ENCODE measurements at regions not wholly inside any gene's neighbourhood (a gene's known extent, or its start where the extent isn't known, plus 50 kb on each side); places are given as distances from the start of the nearest gene placed in this dataset.
"Not testable (repeated sequence)": the region's sequence is repeated elsewhere in the genome, so short reads cannot be mapped to it uniquely, and the experiment has no call there.

DNA sequence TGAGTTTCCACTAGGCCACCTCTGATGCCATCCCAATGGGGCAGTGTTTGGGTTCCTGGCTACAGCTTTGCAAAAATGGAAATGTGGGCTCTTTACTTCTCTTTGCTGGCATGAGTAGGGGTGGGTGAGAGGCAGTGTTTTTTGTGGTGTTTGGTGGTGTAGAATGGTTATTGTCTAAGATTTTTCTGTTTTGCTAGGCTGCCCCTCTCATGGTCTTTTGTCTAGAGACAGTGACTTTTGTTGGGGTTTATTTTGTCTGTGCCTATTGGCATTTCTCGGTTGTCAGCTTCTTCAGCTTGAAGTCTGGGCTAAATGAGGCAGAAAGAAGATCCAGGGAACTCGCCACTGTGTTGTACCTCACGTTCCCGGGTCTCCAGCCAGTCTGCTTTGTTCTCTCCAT, 112.1 kb downstream of the CENPF start:
- DNase-seq (ENCODE audit: low read depth in 2 of 2) = no peak

DNA sequence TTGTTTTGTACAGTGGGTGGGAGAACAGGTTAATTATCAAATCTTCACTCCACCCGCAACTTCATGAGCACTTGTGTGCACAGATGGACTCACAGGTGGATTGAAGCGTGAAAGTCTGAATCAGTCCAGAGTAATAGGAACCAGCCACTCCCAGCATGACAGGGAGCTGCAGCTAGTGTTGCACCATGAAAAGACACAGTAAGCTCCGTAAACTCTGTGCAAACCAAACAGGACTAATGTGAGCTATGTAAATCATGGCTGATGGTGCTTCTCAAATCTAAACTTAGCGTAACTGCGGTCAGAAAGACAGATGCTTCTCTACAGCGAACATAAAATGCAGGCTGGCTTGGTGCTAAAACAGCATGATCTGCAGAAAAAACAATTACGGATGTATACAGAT, 114.4 kb downstream of the CENPF start:
- no peak for DNase-seq (ENCODE audit: low read depth in 2 of 2)

DNA sequence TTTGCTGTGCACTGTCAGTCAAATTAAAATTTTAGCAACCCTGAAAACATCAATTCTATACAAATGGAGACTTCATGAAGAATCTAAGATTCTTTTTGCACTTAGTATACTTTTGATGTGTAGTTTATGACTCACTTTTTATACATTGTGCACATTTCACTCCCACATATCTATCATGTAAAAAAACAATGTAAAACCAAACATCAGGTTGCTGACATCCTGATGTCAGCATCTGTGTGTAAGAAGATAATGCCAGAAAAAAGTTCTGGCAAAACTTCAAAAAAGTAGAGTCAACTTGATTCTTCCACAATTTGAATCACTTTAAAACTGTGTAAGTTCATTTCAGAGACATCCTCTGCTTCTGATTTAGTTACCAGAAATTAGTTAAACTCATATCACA, 115.7 kb downstream of the CENPF start:
- no peak for DNase-seq (ENCODE audit: low read depth in 2 of 2)

- DNase-seq (ENCODE audit: low read depth in 2 of 2) = no peak
These were observed 116.2 kb downstream of the CENPF start for GRCh38 chr1:214719207-214719606.

DNA sequence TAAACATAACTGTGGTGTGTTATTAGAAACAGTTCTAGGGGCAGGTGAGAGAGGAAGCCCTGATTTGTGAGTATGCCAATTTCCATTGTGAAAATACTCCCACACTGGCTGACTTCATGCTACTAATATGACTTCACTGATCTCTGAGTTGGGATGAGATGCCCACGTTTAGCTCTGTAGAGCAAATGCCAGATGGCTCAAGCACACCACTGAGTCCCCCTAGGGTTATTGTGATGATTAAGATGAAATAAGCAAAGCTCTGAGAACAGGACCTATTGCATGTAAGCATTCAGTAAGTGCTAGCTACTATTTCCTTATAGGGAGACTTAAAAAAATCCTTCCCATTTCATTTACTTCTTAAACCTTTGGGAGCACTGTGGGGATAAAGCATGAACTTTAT, 117.6 kb downstream of the CENPF start:
- DNase-seq (ENCODE audit: low read depth in 2 of 2) = no peak

GRCh38 chr1:214727274-214727673, 124.3 kb downstream of the CENPF start:
- no peak for DNase-seq (ENCODE audit: low read depth in 2 of 2)

DNA sequence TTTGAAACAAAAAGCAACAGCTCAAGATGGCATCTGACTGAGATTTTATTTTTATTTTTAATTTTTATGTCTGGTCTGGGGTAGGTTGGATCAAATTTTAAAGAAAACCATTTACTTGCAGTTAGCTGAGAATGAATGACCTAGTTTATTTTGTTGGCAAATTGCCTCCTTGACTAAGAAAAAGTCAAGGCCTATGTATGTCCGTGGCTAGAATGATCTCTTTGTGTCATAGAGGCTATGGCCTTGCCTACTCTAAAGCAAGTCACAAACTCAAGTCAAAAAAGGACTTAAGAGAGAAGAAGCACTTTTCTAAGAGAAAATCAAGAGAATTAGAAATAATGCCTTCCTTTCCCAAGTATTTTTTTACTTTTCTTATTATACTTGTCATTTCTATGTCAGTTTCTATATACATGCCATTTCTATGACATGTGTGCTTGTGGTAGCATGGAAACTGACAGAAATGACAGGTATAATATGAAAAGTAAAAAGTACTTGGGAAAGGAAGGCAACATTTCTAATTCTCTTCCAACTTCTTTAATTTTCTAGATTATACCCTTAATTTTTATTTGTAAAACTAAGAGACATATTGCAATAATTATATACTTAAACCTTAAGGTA, 136.7 kb downstream of the CENPF start:
- no peak for DNase-seq (ENCODE audit: low read depth in 2 of 2)

DNA sequence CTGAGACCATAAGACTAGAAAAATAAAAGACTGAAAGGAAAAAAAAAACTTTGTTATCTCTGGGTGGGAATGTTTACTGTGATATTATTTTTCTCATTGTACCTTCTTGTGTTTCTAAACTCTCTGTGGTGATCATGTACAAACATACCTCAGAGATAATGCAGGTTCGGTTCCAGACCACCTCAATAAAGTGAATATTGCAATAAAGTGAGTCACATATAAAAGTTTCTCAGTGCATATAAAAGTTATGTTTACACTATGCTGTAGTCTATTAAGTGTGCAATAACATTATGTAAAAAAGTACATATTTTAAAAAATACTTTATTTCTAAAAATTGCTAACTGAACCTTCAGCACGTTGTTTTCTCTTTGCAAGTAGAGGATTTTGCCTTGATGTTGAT, 137.5 kb downstream of the CENPF start:
- DNase-seq (ENCODE audit: low read depth in 2 of 2) = no peak

DNA sequence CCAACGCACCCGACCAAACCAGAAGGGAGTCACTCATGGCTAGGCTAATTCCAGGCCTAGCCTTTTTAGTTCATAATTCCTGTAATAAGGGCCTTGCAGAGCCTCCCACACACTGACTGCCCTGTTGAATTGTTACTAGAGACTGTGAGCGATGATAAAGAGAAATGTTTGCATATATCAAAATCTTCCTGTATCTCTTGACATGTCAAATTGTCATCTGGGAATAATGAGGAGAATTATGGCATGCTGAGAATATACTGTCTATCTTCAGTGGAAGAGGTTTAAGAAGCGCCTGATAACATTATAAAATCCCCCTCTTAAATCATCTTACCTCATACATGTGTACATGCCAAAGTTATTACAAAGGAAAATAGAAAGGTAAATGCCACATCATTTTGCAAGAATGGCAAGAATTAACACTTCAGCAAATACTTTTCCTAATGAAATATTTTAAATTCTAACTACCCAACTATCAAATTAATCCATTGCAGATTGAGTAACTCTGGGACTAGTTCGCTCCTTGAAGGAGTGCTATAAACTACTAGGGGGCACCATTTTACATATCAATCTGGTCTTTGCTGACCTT, 144.1 kb downstream of the CENPF start:
- DNase-seq (ENCODE audit: low read depth in 2 of 2) = no peak

DNA sequence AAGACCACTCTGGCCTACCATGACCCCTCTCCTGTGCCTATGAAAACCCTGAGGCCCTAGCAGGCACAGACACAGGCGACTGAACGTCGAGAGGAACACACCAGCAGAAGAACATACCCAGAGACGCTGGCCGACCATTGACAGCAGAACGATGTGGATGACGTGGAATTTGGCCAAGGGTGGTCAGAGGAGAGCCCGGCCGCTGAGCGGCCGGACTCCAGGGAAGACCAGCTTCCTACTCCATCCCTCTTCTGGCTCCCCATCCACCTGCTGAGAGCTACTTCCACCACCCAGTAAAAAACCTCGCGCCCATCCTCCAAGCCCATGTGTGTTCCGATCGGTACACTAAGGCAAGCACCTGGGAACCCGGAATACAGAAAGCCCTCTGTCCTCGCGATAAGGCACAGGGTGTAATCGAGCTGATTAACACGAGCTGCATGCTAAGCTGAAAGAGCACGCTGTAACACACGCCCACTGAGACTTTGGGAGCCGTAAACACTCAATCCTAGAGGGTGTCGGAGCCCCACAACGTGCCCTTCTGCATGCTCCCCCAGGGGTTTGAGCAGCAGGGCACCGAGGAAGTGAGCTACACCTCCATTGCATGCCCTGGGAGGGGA, 150.3 kb downstream of the CENPF start:
- DNase-seq (ENCODE audit: low read depth in 2 of 2) = no peak

DNA sequence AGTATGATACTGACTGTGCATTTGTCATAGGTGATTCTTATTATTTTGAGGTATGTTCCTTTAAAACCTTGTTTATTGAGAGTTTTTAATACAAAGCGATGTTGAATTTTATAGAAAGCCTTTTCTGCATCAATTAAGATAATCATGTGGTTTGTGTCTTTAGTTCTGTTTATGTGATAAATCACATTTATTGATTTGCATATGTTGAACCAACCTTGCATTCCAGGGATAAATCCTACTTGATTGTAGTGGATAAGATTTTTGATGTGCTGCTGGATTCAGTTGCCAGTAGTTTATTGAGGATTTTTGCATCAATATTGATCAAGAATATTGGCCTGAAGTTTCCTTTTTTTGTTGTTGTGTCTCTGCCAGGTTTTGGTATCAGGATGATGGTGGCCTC, 158.0 kb downstream of the CENPF start:
- DNase-seq (ENCODE audit: low read depth in 2 of 2) = no peak

DNA sequence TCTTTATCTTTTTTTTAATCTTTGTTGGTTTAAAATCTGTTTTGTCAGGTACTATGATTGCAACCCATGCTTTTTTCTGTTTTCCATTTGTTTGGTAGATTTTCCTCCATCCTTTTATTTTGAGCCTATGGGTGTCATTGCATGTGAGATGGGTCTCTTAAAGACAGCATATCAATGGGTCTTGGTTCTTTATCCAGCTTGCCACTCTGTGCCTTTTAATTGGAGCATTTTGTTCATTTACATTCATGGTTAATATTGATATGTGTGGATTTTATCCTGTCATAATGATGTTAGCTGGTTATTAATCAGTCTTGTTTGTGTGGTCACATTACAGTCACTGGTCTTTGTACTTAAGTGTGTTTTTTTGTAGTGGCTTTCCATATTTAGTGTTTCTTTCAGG, 159.9 kb downstream of the CENPF start:
- no peak for DNase-seq (ENCODE audit: low read depth in 2 of 2)

- no peak for DNase-seq (ENCODE audit: low read depth in 2 of 2)
These were observed 161.5 kb downstream of the CENPF start for GRCh38 chr1:214764502-214764901.

- no peak for DNase-seq (ENCODE audit: low read depth in 2 of 2)
These were observed 164.2 kb downstream of the CENPF start for GRCh38 chr1:214767221-214767620.

- DNase-seq (ENCODE audit: low read depth in 2 of 2) = not testable (repeated sequence)
These were observed 166.7 kb downstream of the CENPF start for GRCh38 chr1:214769666-214770065.

DNA sequence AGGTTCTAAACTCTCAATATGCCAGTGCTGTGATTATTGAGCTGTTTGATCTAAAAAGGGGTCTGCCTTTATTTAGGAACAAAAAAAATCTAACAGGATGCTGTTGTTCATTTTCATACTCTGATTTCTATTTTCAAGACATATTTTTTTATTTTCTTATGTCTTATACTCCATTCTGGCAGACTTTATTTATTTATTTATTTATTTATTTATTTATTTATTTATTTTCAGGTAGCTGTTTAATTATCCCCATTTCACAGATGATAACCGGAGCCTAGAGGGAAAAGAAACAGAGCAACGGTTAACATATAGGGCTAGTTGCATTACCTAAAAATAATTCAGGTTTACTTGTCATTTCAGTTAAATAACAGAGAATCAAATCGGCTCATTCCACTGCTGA, 174.4 kb downstream of the CENPF start:
- no peak for DNase-seq (ENCODE audit: low read depth in 2 of 2)

GRCh38 chr1:214791961-214792360, 189.0 kb downstream of the CENPF start:
- DNase-seq (ENCODE audit: low read depth in 2 of 2) = no peak

DNA sequence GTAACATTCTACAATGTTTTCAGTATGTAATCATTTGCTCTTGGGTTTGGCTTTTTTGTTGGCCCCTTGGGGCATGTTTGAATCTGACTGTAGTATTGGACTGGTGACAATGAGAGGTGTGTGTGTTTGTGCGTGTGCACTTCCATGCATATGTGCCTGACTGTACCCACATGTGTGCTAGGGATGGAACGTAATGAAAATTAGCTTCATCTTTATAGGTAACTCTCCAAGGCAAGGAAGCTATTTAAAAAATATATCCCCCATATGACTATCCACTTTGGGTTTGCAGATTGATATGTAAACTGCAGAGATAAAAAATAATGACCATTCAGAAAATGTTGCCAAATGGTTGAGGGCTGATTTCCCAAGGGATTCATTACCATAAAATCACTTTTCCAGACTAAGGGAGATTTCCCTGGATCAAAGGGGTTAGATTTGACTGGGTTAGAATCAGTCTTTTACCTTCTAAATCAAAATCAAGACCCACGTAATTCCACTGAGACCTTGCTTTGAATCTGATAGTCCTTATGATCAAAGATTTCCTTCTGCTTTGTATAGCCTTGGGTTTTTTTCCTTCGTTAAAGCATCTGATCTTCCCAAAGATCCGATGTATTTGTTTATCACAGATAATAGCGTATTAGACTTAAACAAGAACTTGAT, 189.7 kb downstream of the CENPF start:
- DNase-seq (ENCODE audit: low read depth in 2 of 2) = no peak

- no peak for DNase-seq (ENCODE audit: low read depth in 2 of 2)
These were observed 190.7 kb downstream of the CENPF start for GRCh38 chr1:214793708-214794107.

- DNase-seq (ENCODE audit: low read depth in 2 of 2) = no peak
These were observed 198.2 kb downstream of the CENPF start for GRCh38 chr1:214801191-214801590.

DNA sequence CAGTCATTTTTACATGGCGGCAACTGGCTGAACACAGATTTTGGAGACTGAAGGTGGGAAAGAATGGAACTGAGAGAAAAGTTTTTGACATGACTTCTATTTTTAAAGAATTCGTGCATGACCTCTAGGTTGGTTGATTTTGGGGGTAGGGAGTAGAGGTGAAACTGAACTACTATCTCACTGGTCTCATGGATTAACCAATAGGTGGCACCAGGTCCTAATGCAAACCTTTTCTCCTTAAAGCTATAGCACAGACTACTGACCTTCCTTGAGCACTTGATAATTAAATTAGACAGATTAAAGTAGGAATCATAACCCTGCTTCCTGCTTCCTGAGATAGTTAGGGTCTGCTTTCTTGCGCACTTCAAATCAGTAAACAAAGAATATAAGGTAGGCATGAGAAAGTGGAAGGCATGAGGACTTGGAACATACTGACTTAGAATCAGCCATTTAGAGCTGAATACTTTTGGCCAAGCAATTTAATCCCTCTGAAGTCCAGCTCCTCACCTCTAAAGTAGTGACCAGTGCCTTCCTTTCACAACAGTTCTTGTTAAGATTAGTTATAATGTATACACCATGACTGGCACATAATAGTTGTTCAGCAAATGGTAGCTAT, 206.0 kb downstream of the CENPF start:
- DNase-seq (ENCODE audit: low read depth in 2 of 2) = no peak

DNA sequence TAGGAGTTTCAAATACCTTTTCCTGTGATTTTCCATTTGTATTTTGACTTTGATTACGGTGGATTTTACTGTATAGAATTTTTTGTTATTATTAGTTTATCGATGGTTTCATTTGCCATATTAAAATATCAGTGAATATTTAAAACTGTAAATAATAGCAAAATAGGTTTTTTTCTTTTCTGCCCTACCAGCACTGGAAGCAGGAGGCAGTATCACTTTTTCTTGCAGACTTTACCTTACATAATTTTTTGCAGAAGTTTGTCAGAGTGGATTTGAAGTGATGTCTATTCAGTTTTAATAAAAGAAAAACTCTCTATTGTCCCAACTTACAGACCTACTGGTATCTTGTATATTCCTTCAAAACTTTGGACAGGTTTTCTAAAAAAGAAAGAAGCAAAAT, 213.6 kb downstream of the CENPF start:
- DNase-seq (ENCODE audit: low read depth in 2 of 2) = no peak

Data from stimulated activated CD4-positive, alpha-beta T cell treated with anti-CD3 and anti-CD28 coated beads, Interleukin-1b, Interleukin-23, amount 100 ng/mL, for 1 hour (primary cell).